ENCODE measurements at regions not wholly inside any gene's neighbourhood (a gene's known extent, or its start where the extent isn't known, plus 50 kb on each side); places are given as distances from the start of the nearest gene placed in this dataset.

DNA sequence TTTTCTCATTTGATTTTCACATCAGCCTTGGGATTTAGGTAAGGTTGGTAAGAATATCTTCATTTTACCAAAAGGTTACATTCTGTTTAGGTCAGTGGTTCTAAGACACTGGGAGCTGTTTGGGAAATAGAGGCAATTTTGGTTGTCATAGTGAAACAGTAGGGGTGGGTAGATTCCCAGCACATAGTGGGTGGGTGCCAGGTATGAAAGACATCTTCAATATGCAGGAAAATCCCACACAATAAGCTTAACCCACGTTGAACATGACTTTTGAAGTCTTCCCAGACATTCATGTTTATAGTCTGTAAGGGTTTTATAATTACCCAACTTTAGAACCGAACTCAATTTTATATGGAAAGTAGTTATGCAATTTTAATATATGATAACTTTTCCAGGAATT, 249.6 kb downstream of the SNCA start:
- H3K27me3 Mint-ChIP-seq = peaks cover 24% of the 10 kb centered on the region
- peaks cover 3% of the 10 kb centered on the region for H3K36me3 Mint-ChIP-seq (ENCODE audit: low read depth)
- H3K9me3 ChIP-seq (ENCODE audit: control insufficient read depth, low read length, poor library complexity, severe bottlenecking) = no peaks in the 10 kb centered on the region
- ATAC-seq = no peak
- no peaks in the 10 kb centered on the region for H3K4me1 Mint-ChIP-seq
- DNase-seq = no peak
- H3K27ac Mint-ChIP-seq = no peak overlapping the region
- no peak overlapping the region for H3K4me3 Mint-ChIP-seq

DNA sequence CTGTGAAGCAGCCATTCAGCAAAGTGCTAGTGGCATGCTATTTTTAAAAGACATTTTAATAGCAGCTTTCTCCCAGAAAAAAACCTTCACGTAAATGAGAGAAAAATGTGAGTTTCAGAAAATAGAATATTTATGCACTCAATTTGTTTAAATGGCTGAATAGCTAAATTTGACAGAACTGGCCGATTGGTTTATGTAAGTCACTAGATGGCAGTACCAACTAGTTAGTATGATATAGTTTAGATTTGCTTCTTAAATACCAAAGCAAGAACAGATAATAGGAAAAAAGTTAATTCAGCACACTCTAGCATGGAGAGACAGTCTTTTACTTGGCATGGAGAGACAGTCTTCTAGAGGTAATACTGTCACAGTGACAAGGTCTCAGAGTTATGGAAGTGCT, 250.1 kb downstream of the SNCA start:
- no peak overlapping the region for H3K4me3 Mint-ChIP-seq

DNA sequence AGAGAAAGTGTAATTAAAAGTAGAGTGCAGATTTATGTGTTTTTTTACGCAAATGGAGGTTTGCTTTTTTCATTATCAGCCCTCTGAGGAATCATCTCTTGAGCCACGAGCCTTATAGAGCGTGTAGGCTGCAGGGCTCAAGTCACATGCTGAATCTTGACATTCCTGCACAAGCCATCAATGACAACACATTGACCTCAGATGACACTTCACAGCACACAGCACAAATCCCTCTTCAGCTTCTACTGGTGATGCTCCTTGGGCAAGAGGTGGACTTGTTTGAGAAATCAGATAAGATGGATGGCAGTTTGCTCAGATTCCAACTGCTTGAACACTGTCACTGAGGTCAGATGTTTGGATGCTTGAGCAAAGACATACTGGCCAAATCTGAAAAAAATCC, 250.6 kb downstream of the SNCA start:
- DNase-seq (no peak), ATAC-seq (no peak)
- Mint-ChIP-seq H3K4me3 (no peak overlapping the region), H3K36me3 (ENCODE audit: low read depth) (peaks cover 3% of the 10 kb centered on the region), H3K27me3 (peaks cover 35% of the 10 kb centered on the region), H3K4me1 (no peaks in the 10 kb centered on the region), H3K27ac (no peak overlapping the region)
- no peaks in the 10 kb centered on the region for H3K9me3 ChIP-seq (ENCODE audit: control insufficient read depth, low read length, poor library complexity, severe bottlenecking)

More for the DNA sequence above, 250.1 kb downstream of the SNCA start:
- Mint-ChIP-seq H3K36me3 (ENCODE audit: low read depth) (peaks cover 3% of the 10 kb centered on the region), H3K4me1 (no peaks in the 10 kb centered on the region), H3K27ac (no peak overlapping the region), H3K27me3 (peaks cover 29% of the 10 kb centered on the region)
- no peaks in the 10 kb centered on the region for H3K9me3 ChIP-seq (ENCODE audit: control insufficient read depth, low read length, poor library complexity, severe bottlenecking)
- DNase-seq = no peak
- ATAC-seq = no peak

DNA sequence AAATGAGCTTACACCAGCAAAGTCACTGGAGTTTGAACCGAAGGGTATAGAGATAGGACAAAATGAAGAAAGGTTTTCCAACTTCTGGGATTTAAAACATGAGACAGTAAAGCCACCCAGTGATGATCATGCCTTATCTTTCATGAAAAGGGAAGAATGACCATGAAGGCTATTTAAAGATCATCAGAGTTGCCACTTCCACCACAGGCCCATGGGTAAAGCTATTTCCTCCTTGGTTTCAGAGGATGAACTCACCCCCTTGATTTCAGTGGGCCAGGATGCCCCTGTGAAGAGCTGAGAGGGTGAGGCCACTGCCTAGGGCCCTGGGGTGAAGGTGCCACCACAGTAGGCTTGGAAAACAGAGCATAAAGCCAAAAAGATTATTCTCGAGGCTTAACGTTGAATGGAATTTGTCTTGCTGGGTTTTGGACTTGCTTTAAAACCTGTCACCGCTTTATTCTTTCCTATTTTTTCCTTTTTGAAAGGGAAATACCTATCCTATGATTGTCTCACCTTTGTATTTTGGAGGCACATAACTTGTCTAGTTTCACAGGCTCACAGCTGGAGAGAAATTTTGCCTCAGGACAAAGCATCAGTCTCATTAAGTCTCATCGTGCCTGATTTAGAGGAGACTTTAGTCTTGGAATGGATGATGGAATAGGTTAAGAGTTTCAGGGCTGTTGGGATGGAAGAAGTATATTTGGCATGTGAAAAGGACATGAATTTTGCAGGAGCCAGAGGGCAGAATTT, 254.0 kb downstream of the SNCA start:
- DNase-seq = no peak
- no peak overlapping the region for H3K4me3 Mint-ChIP-seq
- no peak overlapping the region for H3K27ac Mint-ChIP-seq
- H3K36me3 Mint-ChIP-seq (ENCODE audit: low read depth) = peaks cover 5% of the 10 kb centered on the region
- peaks cover 2% of the 10 kb centered on the region for H3K4me1 Mint-ChIP-seq
- no peak for ATAC-seq
- H3K27me3 Mint-ChIP-seq = peaks cover 33% of the 10 kb centered on the region
- no peaks in the 10 kb centered on the region for H3K9me3 ChIP-seq (ENCODE audit: control insufficient read depth, low read length, poor library complexity, severe bottlenecking)

DNA sequence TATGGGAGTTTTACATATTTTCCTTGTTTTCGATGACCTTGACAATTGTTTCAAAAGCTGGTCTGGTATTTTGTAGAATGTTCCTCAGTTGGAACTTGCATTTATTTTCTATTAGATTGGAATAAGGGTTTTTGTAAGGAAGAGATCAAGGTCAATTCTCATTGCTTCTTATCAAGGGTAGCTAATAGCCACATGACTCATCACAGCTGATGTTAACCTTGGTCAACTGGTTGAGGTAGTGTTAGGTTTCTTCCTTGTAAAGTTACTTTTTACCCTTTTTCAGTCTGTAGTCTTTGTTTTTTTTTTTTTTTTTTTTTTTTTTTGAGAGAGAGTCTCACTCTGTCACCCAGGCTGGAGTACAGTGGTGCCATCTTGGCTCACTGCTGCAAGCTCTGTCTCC, 257.2 kb downstream of the SNCA start:
- Mint-ChIP-seq H3K36me3 (ENCODE audit: low read depth) (peaks cover 5% of the 10 kb centered on the region), H3K4me1 (peaks cover 2% of the 10 kb centered on the region), H3K27ac (no peak overlapping the region), H3K4me3 (no peak overlapping the region), H3K27me3 (peaks cover 24% of the 10 kb centered on the region)
- DNase-seq (no peak), ATAC-seq (no peak)
- no peaks in the 10 kb centered on the region for H3K9me3 ChIP-seq (ENCODE audit: control insufficient read depth, low read length, poor library complexity, severe bottlenecking)

DNA sequence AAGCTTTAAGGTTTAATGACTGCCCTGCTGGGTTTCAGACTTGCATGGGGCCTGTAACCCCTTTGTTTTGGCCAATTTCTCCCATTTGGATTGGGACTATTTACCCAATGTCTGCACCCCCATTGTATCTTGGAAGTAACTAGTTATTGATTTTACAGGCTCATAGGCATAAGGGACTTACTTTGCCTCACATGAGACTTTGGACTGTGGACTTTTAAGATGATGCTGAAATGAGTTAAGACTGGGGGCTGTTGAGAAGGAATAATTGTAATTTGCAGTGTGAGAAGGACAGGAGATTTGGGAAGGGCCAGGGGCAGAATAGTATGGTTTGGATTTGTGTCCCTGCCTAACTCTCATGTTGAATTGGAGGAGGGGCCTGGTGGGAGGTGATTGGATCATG, 260.7 kb downstream of the SNCA start:
- H3K27ac Mint-ChIP-seq = no peak overlapping the region
- DNase-seq (no peak), ATAC-seq (no peak)
- no peaks in the 10 kb centered on the region for H3K9me3 ChIP-seq (ENCODE audit: control insufficient read depth, low read length, poor library complexity, severe bottlenecking)
- H3K4me3 Mint-ChIP-seq = no peak overlapping the region
- H3K4me1 Mint-ChIP-seq = peaks cover 2% of the 10 kb centered on the region
- H3K27me3 Mint-ChIP-seq = peaks cover 3% of the 10 kb centered on the region
- peaks cover 2% of the 10 kb centered on the region for H3K36me3 Mint-ChIP-seq (ENCODE audit: low read depth)

DNA sequence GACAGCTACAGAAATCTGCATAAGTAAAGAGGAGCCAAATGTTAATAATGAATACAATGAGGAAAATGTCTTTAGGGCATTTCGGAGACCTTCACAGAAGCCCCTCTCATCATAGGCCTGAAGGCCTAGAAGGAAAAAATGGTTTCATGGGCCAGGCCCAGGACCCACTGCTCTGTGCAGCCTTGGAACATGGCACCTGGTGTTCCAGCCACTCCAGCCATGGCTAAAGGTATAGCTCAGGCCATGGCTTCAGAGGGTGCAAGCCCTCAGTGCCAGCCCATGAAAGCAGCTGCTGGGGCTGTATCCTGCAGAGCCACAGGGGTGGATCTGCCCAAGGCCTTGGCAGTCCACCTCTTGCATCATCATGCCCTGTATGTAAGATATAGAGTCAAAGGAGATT, 261.1 kb downstream of the SNCA start:
- Mint-ChIP-seq H3K36me3 (ENCODE audit: low read depth) (no peaks in the 10 kb centered on the region), H3K4me1 (no peaks in the 10 kb centered on the region), H3K27ac (no peak overlapping the region), H3K4me3 (no peak overlapping the region), H3K27me3 (no peaks in the 10 kb centered on the region)
- ATAC-seq = no peak
- DNase-seq = no peak
- H3K9me3 ChIP-seq (ENCODE audit: control insufficient read depth, low read length, poor library complexity, severe bottlenecking) = no peaks in the 10 kb centered on the region

DNA sequence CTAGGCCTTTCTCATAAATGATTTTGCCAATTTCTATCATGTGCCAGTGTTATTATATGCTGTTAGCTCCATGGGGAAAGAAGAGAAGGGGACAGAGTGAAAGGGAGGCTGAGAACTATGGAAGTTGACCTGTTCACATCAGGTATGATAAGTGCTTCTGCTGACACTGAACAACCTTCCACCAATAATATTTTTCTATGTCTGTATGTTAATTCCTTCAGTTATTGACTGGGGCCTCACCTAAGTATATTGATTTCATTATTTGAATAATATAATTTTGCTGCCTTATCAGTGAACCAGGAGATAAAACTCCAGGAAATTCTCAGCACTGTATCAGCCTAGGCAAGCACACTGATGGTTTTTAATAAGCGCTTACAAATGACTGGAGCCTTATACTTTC, 262.8 kb downstream of the SNCA start:
- peaks cover 5% of the 10 kb centered on the region for H3K27me3 Mint-ChIP-seq
- no peaks in the 10 kb centered on the region for H3K4me1 Mint-ChIP-seq
- no peak for DNase-seq
- no peak for ATAC-seq
- no peaks in the 10 kb centered on the region for H3K9me3 ChIP-seq (ENCODE audit: control insufficient read depth, low read length, poor library complexity, severe bottlenecking)
- no peak overlapping the region for H3K27ac Mint-ChIP-seq
- H3K4me3 Mint-ChIP-seq = no peak overlapping the region
- H3K36me3 Mint-ChIP-seq (ENCODE audit: low read depth) = no peaks in the 10 kb centered on the region

DNA sequence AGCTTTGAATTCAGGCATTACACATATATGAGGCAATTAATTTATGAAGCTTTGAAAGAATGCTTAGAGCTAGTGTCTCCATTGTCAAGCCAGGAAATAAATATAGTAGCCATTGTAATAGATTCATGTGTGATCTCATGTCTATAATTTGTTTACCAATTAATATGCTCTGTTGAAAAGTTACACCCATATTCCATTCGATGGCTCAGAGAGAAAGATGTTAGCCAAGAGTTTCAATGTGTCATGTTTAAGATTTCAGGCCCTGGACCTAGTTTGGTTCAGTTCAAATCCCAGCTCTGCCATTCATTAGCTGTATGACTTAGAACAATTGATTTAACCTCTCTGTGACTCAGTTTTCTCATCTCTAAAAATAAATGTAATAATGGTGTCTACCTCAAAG, 263.3 kb downstream of the SNCA start:
- Mint-ChIP-seq H3K4me3 (no peak overlapping the region), H3K36me3 (ENCODE audit: low read depth) (no peaks in the 10 kb centered on the region), H3K27ac (no peak overlapping the region), H3K4me1 (no peaks in the 10 kb centered on the region), H3K27me3 (peaks cover 5% of the 10 kb centered on the region)
- no peak for ATAC-seq
- no peaks in the 10 kb centered on the region for H3K9me3 ChIP-seq (ENCODE audit: control insufficient read depth, low read length, poor library complexity, severe bottlenecking)
- no peak for DNase-seq

DNA sequence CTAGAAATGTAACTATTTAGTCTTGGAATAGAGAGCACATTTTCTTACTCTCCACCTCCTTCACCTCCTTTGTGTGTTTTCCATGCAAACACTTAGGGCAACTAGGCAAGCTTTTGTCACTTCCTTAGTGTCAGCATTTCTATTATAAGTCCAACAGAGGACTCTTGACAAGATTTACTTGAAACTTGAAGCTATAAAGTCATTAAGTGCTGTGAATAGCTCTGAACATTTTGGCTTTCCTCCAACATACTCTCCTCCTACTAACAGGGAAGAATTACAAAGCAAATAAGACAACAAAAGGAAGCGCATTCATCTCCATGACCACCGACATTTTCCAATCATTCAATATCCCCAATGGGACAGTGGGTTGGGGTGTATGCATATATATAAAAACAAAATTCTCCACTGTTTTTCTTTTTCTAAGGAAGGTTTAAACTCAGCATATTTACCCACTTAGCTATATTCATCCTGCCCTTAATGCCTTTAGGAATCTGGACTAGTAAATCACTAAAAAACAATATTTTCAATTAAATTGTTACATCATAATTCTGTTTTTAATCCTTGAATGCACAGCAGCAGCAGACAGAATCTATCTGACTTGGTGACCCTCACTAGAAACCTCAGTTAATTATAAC, 264.6 kb downstream of the SNCA start:
- Mint-ChIP-seq H3K4me1 (no peaks in the 10 kb centered on the region), H3K27ac (no peak overlapping the region), H3K36me3 (ENCODE audit: low read depth) (no peaks in the 10 kb centered on the region), H3K27me3 (peaks cover 18% of the 10 kb centered on the region), H3K4me3 (no peak overlapping the region)
- ATAC-seq (no peak), DNase-seq (no peak)
- H3K9me3 ChIP-seq (ENCODE audit: control insufficient read depth, low read length, poor library complexity, severe bottlenecking) = no peaks in the 10 kb centered on the region

DNA sequence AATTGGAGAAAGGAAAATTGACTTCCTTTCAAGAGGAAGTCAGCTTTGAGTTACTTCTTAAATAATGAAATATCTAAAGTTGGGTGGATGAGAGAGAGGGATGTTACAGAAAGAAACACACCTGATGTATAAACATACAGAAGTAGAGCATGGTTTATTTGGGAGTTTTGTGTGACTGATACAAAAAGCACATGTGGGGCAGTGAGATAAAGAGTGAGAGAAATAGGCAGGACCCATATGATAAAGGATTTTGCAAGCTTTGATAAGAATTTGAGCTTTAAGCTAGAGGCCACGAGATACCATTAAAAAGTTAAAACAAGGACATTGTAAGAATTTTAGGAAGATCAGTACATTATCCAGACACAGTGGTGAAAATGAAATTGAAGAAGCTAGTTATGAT, 263.3 kb upstream of the GPRIN3 start:
- ATAC-seq (no peak), DNase-seq (no peak)
- no peaks in the 10 kb centered on the region for H3K4me1 Mint-ChIP-seq
- no peak overlapping the region for H3K4me3 Mint-ChIP-seq
- no peaks in the 10 kb centered on the region for H3K36me3 Mint-ChIP-seq (ENCODE audit: low read depth)
- H3K27ac Mint-ChIP-seq = no peak overlapping the region
- H3K27me3 Mint-ChIP-seq = peaks cover 25% of the 10 kb centered on the region
- no peaks in the 10 kb centered on the region for H3K9me3 ChIP-seq (ENCODE audit: control insufficient read depth, low read length, poor library complexity, severe bottlenecking)

DNA sequence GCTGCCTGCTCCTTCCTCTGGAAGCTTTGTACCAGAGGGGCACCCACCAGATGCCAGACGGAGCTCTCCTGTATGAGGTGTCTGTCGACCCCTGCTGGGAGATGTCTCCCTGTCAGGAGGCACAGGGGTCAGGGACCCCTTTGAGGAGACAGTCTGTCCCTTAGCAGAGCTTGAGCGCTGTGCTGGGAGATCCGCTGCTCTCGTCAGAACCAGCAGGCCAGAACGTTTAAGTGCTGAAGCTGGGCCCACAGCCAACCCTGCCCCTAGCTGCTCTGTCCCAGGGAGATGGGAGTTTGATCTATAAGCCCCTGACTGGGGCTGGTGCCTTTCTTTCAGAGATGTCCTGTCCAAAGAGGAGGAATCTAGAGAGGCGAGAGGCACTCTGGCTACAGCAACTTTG, 260.3 kb upstream of the GPRIN3 start:
- H3K36me3 Mint-ChIP-seq (ENCODE audit: low read depth) = no peaks in the 10 kb centered on the region
- no peak for DNase-seq
- no peak for ATAC-seq
- H3K9me3 ChIP-seq (ENCODE audit: control insufficient read depth, low read length, poor library complexity, severe bottlenecking) = no peaks in the 10 kb centered on the region
- H3K27ac Mint-ChIP-seq = no peak overlapping the region
- peaks cover 7% of the 10 kb centered on the region for H3K4me1 Mint-ChIP-seq
- H3K27me3 Mint-ChIP-seq = peaks cover 25% of the 10 kb centered on the region
- no peak overlapping the region for H3K4me3 Mint-ChIP-seq

DNA sequence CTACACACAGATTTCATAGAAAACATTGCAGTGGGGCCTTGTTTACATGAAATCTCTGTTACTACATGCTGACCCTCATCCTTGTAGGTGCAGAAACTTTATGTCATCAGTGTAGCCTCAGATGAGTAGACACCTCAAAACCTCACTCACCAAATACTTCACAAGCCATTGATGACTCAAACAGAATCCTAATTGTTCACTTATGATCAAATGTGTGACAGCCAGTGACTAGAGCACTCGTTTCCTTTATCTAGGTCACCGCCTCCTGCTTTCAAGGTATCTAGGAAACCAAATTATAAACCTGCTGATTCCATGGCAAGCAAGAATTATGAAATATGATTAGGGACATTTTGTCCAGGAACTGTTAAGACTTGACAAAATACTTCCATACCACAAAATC, 255.8 kb upstream of the GPRIN3 start:
- no peak for ATAC-seq

DNA sequence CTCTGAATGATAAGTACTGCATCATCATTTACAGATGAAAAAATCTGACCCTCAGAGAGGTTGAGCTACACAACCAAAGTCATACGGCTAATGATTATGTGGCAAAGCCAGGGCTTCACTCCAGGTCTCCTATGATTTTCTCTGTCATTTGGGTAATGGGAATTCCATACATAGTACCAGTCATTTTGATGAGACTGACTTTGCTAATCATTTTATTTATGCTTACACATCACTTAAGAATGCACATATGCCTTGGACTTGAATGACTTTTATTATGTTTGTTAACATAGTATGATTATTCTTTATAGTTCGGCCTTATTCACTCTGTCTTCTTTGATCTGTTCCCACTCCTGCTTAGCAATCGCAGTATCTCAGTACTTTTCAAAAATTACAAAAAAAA, 255.1 kb upstream of the GPRIN3 start:
- Mint-ChIP-seq H3K4me1 (peaks cover 8% of the 10 kb centered on the region), H3K27me3 (peaks cover 21% of the 10 kb centered on the region), H3K36me3 (ENCODE audit: low read depth) (peaks cover 2% of the 10 kb centered on the region), H3K27ac (no peak overlapping the region), H3K4me3 (no peak overlapping the region)
- ATAC-seq (no peak), DNase-seq (no peak)
- H3K9me3 ChIP-seq (ENCODE audit: control insufficient read depth, low read length, poor library complexity, severe bottlenecking) = no peaks in the 10 kb centered on the region

More for the DNA sequence above, 255.8 kb upstream of the GPRIN3 start:
- DNase-seq = no peak
- H3K4me3 Mint-ChIP-seq = no peak overlapping the region
- peaks cover 2% of the 10 kb centered on the region for H3K36me3 Mint-ChIP-seq (ENCODE audit: low read depth)
- peaks cover 8% of the 10 kb centered on the region for H3K4me1 Mint-ChIP-seq
- H3K27me3 Mint-ChIP-seq = peaks cover 28% of the 10 kb centered on the region
- H3K9me3 ChIP-seq (ENCODE audit: control insufficient read depth, low read length, poor library complexity, severe bottlenecking) = no peaks in the 10 kb centered on the region
- H3K27ac Mint-ChIP-seq = no peak overlapping the region

Data from T-helper 17 cell (primary cell).